GM21360 (cell line): ENCODE measurements at regions not wholly inside any gene's neighbourhood (a gene's known extent, or its start where the extent isn't known, plus 50 kb on each side); places are given as distances from the start of the nearest gene placed in this dataset.

ENCODE experiments used
- ATAC-seq: cut with Tn5 transposase; IDR thresholded peaks from one replicate; pipeline ENCODE4 v1.9.1; 2021; ENCODE audit warnings: mild to moderate bottlenecking, moderate library complexity; ENCODE audit not compliant: unreplicated experiment

DNA sequence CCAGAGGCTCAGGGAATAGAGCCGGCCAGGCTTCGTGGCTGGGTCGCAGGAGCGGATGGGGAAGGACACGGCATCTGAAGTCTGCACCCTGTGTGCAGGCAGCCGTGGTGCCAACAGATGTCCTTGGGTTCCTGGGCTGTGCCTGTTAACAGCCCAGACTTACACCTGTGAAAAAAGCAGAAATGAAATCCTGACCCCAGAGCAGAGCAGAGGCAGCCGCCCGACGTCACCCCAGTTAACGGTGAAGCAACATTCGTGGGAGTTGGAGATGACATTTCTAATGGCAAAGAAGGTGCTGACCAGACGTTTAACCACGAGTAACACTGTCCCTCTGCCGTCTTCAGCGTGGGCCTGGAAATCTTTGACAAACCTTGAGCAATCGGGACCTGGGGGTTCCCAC is 200.3 kb upstream of the DIO3 start:
- ATAC-seq, result no peak

DNA sequence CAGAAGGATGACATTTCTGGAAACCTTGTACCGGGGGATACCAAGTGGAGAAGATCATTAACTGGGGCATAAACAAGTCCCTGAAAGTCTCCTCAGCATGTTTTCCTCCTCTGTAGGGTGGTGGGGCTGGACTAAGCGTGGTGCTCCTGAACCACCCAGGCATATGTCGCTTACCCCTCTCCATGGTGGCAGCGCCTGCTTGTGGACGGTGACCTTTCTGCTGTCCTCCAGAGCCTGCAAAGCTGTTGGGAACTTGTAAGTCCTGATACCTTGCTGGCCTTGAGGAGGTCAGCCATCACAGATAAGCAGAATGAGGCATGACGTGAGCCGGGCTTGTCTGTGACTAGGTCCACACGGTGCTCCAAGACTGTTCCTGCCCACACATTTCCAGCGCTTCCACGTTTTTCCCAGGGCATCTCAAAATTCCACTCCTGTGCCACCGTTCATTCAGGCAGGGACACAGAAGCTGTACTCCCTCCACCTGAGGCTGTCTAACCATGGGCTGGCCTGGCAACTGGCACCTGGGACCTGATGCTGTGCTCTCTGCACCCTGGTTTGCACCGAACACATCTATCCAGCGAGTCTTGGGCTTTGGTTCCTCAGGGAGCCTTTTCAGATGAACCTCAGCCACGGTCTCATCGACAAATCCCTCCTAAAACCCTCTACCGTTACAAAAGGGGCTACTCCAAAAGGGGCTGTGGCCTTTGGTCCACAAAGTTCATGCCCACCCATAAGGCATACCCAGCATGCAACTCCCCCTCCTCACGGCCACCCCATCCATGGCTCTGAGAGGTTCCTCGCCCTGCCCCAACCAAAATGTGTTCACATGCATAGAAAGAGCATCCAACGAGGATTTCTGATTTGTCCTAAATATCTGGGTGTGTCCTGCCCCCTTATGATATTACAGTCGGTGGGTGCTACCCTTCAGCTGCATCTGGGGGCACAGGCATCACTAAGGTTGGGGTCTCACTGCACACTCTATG is 199.6 kb upstream of the DIO3 start:
- ATAC-seq, result no peak

- ATAC-seq, result no peak
Measured at GRCh38 chr14:101362529-101363260, 198.6 kb upstream of the DIO3 start.

- no peak for ATAC-seq
Measured at GRCh38 chr14:101363261-101363555, 198.1 kb upstream of the DIO3 start.

DNA sequence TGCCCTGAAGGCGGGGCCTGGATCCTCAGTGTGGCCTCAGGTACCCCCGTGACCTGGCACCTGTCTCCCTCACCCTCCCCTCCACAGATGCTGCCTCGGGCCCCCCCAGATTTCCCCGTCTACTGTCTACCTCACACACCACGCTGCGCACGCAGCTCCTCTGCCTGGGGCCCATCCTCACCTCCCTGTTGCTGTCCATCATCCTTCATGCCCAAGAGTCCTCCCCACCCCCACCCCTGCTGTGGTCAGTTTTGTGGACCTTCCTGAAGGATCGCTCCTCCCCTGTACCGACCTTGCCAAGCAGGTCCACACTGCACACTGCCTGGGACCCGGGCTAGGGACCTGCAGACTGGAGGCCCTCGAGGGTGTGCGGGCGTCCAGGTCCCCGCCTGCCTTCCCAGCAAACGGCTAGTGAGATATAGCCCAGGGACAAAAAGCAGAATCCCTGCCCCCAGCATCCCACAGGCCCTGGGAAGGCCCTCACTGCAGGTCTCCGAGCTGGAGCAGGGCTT is 197.4 kb upstream of the DIO3 start:
- ATAC-seq, result no peak

GRCh38 chr14:101364503-101365328 is 196.6 kb upstream of the DIO3 start:
- ATAC-seq, result no peak

DNA sequence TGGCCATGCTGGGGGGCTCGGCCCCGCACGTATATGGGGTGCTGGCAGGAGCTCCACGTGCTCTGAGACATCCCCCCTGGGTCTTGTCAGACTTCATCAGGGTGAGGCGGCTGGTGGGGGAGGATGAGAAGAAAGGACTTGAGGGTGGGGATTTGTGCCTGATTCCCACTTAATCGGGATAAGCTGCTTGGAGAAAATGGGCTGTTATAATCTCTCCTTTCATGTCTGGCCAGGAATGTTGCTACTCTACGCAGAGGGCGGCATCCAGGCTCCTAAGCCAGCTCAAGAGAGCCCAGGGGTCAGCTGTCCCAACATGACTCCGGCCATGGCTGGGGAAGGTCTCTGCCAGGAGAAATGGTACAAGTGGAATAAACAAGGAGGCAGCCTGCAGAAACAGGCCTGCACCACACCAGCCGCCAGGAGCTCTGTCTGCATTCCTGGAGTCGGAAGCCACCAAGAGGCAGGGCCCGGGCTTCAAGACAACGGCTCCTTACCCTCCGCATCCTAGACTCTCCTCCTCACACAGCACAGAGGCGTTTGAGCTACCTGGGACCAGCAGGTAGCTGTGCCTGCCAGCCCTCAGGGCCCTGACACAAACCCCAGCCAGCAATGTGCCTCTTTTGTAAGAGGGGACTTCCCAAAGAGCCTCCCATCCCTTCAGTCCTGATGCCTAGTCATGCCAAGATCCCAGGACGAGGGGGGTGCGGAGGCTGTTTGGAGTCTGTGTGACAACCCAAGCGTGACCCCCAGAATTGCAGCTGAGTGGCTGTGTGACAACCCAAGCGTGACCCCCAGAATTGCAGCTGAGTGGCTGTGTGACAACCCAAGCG is 195.8 kb upstream of the DIO3 start:
- ATAC-seq, result no peak

DNA sequence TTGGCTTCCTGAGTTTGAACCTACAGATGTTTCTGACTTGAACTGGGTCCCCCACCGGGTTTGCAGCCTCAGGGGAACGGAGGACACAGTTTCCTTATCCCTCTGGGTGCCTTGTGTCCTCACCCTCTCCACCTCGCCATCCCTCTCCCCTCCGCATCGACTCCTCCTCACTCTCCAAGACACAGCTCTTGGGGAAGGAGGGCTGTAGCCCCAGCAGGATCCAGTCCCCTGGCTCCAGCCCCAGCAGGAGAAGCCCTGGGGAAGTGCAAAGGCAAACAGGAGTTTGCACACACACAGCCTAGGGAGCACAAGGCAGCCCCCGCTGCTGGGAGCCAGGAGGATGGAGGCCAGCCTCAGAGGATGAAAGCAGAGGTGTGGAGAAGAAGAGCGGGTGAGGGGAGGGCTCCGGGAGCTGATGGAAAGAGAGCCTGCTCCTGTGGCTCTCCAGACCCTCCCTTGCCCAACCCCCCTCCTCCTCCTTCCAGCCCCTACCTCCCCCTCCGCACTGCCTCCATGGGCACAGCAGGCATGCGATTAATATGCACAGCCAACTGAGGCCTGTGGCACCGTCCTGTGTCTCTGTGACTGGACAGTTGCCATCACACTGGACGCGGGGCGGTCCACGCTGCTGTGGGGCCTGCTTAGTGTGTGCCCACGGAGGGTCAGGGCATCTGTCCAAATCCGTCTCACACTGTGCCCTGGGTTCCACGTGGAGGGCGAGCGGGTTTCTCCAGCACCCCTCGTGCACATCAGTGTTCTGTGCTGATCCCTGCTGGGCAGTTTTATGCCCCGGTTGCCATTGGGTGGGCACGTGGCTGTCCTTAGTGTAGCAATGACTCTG is 193.7 kb upstream of the DIO3 start:
- no peak for ATAC-seq

GRCh38 chr14:101368629-101369028 is 192.7 kb upstream of the DIO3 start:
- ATAC-seq, result no peak

DNA sequence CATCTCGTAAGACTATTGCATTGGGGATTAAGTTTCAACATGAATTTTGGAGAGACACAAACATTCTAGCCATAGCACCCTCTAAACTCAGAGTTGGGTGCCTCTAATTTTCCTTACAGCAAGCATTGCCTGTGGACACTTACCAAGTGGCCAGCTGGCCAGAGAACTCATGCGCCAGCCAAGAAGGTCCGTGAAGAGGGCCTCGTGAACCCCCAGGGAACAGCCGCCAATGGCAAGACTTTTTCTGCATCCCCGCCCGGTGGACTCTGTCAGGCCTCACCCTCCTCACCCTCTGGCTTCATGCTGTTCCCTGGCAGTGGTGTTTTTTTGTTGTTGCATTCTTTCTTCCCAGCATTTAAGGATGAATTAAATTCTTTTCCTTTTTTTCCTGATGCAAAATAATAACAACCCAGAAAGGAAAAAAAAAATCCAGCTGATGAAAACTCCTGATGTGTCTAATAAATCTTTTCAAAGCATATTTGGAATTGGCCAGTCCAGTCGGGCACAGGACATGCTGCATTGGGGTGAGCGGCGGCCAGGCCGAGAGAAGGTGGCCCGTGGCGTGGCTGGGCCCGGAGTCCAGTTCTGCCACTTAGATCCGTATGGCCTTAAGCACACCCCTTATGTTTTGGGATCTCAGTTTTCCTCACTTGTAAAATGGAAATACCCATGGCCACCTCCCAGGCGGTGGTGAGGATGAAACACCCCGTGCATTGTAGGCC is 191.9 kb upstream of the DIO3 start:
- ATAC-seq, result no peak

GRCh38 chr14:101369916-101370592 is 191.2 kb upstream of the DIO3 start:
- no peak for ATAC-seq

GRCh38 chr14:101370593-101371569 is 190.4 kb upstream of the DIO3 start:
- ATAC-seq, result no peak

DNA sequence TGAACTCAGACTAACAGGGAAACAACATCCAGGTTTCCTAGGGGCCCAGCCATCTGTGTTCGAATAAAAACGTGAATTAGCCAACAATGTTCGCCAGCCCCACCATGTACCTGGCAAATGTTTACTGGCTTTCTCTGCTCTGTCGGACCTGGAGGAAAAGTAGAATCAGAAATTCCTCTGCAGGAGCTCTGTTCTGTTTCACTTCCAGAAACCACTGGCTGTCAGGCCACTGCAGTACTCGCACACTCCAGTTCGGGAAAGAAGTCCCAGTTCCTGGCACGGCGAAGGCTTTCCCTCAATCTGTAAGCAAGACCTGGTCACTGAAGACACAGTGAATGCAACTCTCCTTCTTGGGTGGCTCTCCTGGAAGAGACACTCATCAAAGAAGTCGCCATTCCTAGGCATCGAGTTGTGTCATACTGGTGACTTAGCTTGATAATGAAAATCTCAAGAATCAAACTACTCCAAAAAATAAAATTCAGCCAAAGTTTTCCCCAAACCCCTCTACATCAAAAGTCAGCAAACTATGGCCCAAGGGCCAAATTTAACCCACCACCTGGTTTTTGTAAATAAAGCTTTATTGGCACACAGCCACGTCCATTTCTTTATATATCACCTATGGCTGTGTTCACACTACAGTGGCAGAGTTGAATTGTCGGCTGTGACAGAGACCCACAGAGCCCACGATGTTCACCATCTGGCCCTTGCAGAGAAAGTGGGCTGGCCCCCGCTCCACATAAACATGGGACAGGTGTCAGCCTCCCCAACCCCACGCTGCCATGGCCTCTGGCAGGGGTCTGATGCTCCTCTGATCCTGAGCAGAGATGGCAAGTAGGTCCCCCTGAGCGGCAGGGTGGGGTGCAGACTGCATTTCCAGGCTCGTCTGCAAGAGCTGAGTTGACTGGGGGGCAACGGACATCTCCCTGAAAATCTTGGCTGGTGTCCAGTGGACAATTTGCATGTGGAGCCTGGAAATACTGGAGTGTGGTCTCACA is 189.2 kb upstream of the DIO3 start:
- ATAC-seq, result no peak

DNA sequence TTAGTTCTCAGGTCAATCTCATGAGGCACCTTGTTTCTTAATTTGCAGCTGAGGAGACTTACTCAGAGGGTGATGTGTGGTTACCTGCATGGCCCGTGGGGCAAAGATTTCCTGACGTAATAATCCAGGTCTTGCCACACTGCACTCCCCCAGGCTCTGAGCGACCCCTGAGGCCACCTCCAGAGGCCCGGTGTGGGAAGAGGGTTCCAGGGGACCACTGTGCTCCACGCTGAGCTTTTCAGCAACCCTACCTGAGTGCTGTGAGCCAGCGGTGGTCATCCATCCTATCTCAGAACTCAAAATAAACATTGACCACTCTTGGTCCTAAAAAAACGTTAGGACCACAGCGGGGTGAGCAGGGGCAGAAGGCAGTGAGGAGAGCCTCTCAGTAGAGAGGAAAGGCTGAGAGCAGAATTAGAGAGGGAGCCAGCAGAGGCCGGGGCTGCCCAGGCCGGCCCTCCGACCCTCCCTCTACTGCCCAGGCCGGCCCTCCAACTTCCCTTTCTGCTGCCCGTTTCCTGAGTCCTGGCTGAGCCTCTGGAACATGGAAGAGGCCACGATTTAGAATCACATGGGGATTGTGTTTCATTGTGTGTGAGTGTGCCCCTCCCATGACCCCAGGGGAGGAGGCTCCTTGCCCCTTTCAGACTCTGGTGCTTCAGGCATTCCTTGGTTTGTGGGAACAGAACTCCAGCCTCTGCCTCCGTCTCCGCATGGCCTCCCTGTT is 188.2 kb upstream of the DIO3 start:
- ATAC-seq, result no peak

- ATAC-seq, result no peak
Measured at GRCh38 chr14:101373690-101374295, 187.5 kb upstream of the DIO3 start.
